ENCODE measurements at regions not wholly inside any gene's neighbourhood (a gene's known extent, or its start where the extent isn't known, plus 50 kb on each side); places are given as distances from the start of the nearest gene placed in this dataset.

DNA sequence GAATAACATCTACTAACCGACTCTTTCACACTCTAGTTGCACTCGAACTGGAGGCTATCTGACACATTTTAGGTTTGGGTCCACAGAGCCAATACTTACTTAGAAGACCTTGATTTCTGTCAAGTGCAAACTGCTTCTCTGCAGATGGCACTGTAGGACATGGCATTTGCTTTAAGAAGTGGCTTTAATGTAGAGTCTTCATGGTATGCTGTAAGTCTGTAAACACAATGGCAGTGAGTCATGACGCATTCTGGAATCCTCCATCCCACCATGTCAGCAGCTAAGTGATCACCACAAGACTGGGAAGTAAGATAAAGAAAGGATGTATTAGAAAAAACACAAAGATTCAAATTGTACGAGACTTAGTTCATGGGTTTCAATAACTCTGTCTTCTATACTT lies 377.0 kb upstream of the NOX3 start:
- TF ChIP-seq EP300 (IDR thresholded peaks at IDR 0.05) (no peak), POLR2A (IDR thresholded peaks at IDR 0.05) (no peak)
- TF ChIP-seq, protein P1, sequence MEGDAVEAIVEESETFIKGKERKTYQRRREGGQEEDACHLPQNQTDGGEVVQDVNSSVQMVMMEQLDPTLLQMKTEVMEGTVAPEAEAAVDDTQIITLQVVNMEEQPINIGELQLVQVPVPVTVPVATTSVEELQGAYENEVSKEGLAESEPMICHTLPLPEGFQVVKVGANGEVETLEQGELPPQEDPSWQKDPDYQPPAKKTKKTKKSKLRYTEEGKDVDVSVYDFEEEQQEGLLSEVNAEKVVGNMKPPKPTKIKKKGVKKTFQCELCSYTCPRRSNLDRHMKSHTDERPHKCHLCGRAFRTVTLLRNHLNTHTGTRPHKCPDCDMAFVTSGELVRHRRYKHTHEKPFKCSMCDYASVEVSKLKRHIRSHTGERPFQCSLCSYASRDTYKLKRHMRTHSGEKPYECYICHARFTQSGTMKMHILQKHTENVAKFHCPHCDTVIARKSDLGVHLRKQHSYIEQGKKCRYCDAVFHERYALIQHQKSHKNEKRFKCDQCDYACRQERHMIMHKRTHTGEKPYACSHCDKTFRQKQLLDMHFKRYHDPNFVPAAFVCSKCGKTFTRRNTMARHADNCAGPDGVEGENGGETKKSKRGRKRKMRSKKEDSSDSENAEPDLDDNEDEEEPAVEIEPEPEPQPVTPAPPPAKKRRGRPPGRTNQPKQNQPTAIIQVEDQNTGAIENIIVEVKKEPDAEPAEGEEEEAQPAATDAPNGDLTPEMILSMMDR (IDR thresholded peaks at IDR 0.05) = no peak

All from upper lobe of left lung (tissue), 4 donors.